ENCODE measurements at regions not wholly inside any gene's neighbourhood (a gene's known extent, or its start where the extent isn't known, plus 50 kb on each side); places are given as distances from the start of the nearest gene placed in this dataset.

DNA sequence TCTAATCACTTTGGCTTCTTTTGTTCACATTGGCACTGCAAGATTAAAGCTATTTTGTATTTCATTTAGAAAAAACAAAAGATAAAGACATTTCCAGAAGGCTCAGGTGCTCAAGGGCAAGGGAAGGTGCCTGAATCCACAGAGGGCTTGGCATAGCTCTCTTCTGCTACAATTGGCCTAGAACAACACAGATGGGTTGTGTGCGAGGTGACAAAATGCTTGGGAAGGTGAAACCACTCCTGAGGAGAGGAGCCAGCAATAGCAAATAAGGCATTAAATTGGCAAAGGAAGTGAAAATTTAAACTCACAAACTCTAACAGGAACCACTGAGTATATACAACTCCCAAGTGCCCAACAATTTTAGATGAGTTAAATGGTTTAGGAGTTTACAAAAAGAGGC lies 1290.4 kb upstream of the CHAC2 start:
- H3K4me1 ChIP-seq (ENCODE audit: control insufficient read depth in 2 of 2, insufficient read depth in 1 of 2, low read depth in 1 of 2, low read length in 2 of 2) = no peaks in the 10 kb centered on the region
- no peak overlapping the region for H3K23ac ChIP-seq (ENCODE audit: low read depth, low read length, poor library complexity)
- H2BK12ac ChIP-seq (ENCODE audit: low read length) = no peak overlapping the region
- no peak overlapping the region for H4K8ac ChIP-seq (ENCODE audit: low read depth, low read length)
- peaks cover 0 to 2% of the 10 kb centered on the region in 2 donors for H3K9me3 ChIP-seq (replicated peaks in 1 of 2; ENCODE audit: control insufficient read depth in 2 of 2, insufficient read depth in 1 of 2, low read depth in 1 of 2, low read length in 2 of 2)
- no peak overlapping the region for H2AK5ac ChIP-seq (ENCODE audit: low read depth, low read length)
- no peak overlapping the region for H2BK5ac ChIP-seq (ENCODE audit: low read length)
- H3K4me3 ChIP-seq (ENCODE audit: low read length in 2 of 2) = no peak overlapping the region
- H4K91ac ChIP-seq (ENCODE audit: low read depth, low read length, poor library complexity) = no peak overlapping the region
- H2BK15ac ChIP-seq (ENCODE audit: low read length) = no peak overlapping the region
- H3K18ac ChIP-seq (ENCODE audit: low read length) = no peak overlapping the region
- H2AFZ ChIP-seq (ENCODE audit: low read length) = no peak overlapping the region
- no peaks in the 10 kb centered on the region for H3K27me3 ChIP-seq (ENCODE audit: control insufficient read depth in 3 of 3, insufficient read depth in 3 of 3, low read depth in 1 of 3, low read length in 3 of 3)
- no peak overlapping the region for H3K27ac ChIP-seq (replicated peaks; ENCODE audit: low read length)
- no peaks in the 10 kb centered on the region for H3K79me1 ChIP-seq (ENCODE audit: low read depth, low read length)
- no peak overlapping the region for H3K14ac ChIP-seq (ENCODE audit: low read length)
- WGBS, 2 donors (ENCODE audit: extremely low coverage in 2 of 2, insufficient read length in 2 of 2, insufficient replicate concordance in 1 of 2) = no CpG with 5 or more reads among the region's 1 CpG
- H3K4me2 ChIP-seq (ENCODE audit: insufficient read depth, low read length, poor library complexity, severe bottlenecking) = no peak overlapping the region
- no peak overlapping the region for H3K4ac ChIP-seq (ENCODE audit: low read length)
- H2BK120ac ChIP-seq (ENCODE audit: low read depth, low read length) = no peak overlapping the region
- no peak for DNase-seq (ENCODE audit: low spot score)
- no peaks in the 10 kb centered on the region for H3K36me3 ChIP-seq (replicated peaks in 1 of 2; ENCODE audit: control insufficient read depth in 2 of 2, insufficient read depth in 2 of 2, low read length in 2 of 2)
- no peak overlapping the region for H3K9ac ChIP-seq (ENCODE audit: low read depth, low read length, poor library complexity)

GRCh38 chr2:52475590-52475989 lies 1292.0 kb upstream of the CHAC2 start:
- no peak overlapping the region for H2BK15ac ChIP-seq (ENCODE audit: low read length)
- no peak overlapping the region for H2BK5ac ChIP-seq (ENCODE audit: low read length)
- H3K18ac ChIP-seq (ENCODE audit: low read length) = no peak overlapping the region
- H2AFZ ChIP-seq (ENCODE audit: low read length) = no peak overlapping the region
- H3K79me1 ChIP-seq (ENCODE audit: low read depth, low read length) = no peaks in the 10 kb centered on the region
- H3K27ac ChIP-seq (replicated peaks; ENCODE audit: low read length) = no peak overlapping the region
- H3K14ac ChIP-seq (ENCODE audit: low read length) = no peak overlapping the region
- no peak overlapping the region for H3K4me2 ChIP-seq (ENCODE audit: insufficient read depth, low read length, poor library complexity, severe bottlenecking)
- H3K9ac ChIP-seq (ENCODE audit: low read depth, low read length, poor library complexity) = no peak overlapping the region
- no peaks in the 10 kb centered on the region for H3K36me3 ChIP-seq (replicated peaks in 1 of 2; ENCODE audit: control insufficient read depth in 2 of 2, insufficient read depth in 2 of 2, low read length in 2 of 2)
- no CpG with 5 or more reads among the region's 1 CpG for WGBS, 2 donors (ENCODE audit: extremely low coverage in 2 of 2, insufficient read length in 2 of 2, insufficient replicate concordance in 1 of 2)
- H4K91ac ChIP-seq (ENCODE audit: low read depth, low read length, poor library complexity) = no peak overlapping the region
- no peaks in the 10 kb centered on the region for H3K27me3 ChIP-seq (ENCODE audit: control insufficient read depth in 3 of 3, insufficient read depth in 3 of 3, low read depth in 1 of 3, low read length in 3 of 3)
- no peak for DNase-seq (ENCODE audit: low spot score)
- no peak overlapping the region for H3K4me3 ChIP-seq (ENCODE audit: low read length in 2 of 2)
- no peak overlapping the region for H3K4ac ChIP-seq (ENCODE audit: low read length)
- H3K9me3 ChIP-seq (replicated peaks in 1 of 2; ENCODE audit: control insufficient read depth in 2 of 2, insufficient read depth in 1 of 2, low read depth in 1 of 2, low read length in 2 of 2) = peaks cover 0 to 3% of the 10 kb centered on the region in 2 donors
- no peak overlapping the region for H2BK12ac ChIP-seq (ENCODE audit: low read length)
- no peaks in the 10 kb centered on the region for H3K4me1 ChIP-seq (ENCODE audit: control insufficient read depth in 2 of 2, insufficient read depth in 1 of 2, low read depth in 1 of 2, low read length in 2 of 2)
- no peak overlapping the region for H4K8ac ChIP-seq (ENCODE audit: low read depth, low read length)
- H2AK5ac ChIP-seq (ENCODE audit: low read depth, low read length) = no peak overlapping the region
- no peak overlapping the region for H2BK120ac ChIP-seq (ENCODE audit: low read depth, low read length)
- no peak overlapping the region for H3K23ac ChIP-seq (ENCODE audit: low read depth, low read length, poor library complexity)

DNA sequence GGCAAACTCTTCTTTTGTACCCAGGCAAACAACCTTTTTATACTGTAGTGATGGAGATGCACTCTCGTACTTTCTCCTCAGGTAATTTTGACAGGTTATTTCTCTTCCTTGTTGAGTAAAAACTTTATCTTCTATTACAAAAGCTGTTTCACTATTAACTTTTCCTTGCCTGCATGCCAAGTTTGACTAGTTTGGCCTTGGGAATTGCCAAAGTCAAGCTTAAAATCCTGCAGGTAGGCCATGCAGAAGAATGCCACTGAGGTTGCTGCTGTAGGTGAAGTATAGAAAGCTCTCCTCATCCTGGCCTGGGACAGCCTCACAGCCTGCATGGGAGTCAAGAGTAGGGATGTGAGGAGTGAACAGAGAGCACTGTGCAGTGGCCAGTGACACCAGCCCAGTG lies 1293.5 kb upstream of the CHAC2 start:
- Histone ChIP-seq H2BK5ac (ENCODE audit: low read length) (no peak overlapping the region), H3K14ac (ENCODE audit: low read length) (no peak overlapping the region), H4K8ac (ENCODE audit: low read depth, low read length) (no peak overlapping the region), H2AFZ (ENCODE audit: low read length) (no peak overlapping the region), H3K9me3 (replicated peaks in 1 of 2; ENCODE audit: control insufficient read depth in 2 of 2, insufficient read depth in 1 of 2, low read depth in 1 of 2, low read length in 2 of 2) (peaks cover 0 to 3% of the 10 kb centered on the region in 2 donors), H2AK5ac (ENCODE audit: low read depth, low read length) (no peak overlapping the region), H3K4ac (ENCODE audit: low read length) (no peak overlapping the region), H3K9ac (ENCODE audit: low read depth, low read length, poor library complexity) (no peak overlapping the region), H3K18ac (ENCODE audit: low read length) (peak overlapping the region; percentile 93), H4K91ac (ENCODE audit: low read depth, low read length, poor library complexity) (no peak overlapping the region), H3K4me2 (ENCODE audit: insufficient read depth, low read length, poor library complexity, severe bottlenecking) (no peak overlapping the region), H3K36me3 (replicated peaks in 1 of 2; ENCODE audit: control insufficient read depth in 2 of 2, insufficient read depth in 2 of 2, low read length in 2 of 2) (no peaks in the 10 kb centered on the region), H2BK120ac (ENCODE audit: low read depth, low read length) (no peak overlapping the region), H3K27me3 (ENCODE audit: control insufficient read depth in 3 of 3, insufficient read depth in 3 of 3, low read depth in 1 of 3, low read length in 3 of 3) (no peaks in the 10 kb centered on the region), H3K23ac (ENCODE audit: low read depth, low read length, poor library complexity) (no peak overlapping the region), H3K79me1 (ENCODE audit: low read depth, low read length) (no peaks in the 10 kb centered on the region), H3K27ac (replicated peaks; ENCODE audit: low read length) (no peak overlapping the region), H2BK15ac (ENCODE audit: low read length) (no peak overlapping the region), H2BK12ac (ENCODE audit: low read length) (no peak overlapping the region), H3K4me1 (ENCODE audit: control insufficient read depth in 2 of 2, insufficient read depth in 1 of 2, low read depth in 1 of 2, low read length in 2 of 2) (no peaks in the 10 kb centered on the region), H3K4me3 (ENCODE audit: low read length in 2 of 2) (no peak overlapping the region)
- WGBS, 2 donors (ENCODE audit: extremely low coverage in 2 of 2, insufficient read length in 2 of 2, insufficient replicate concordance in 1 of 2) = no CpG with 5 or more reads among the region's 1 CpG
- DNase-seq (ENCODE audit: low spot score) = no peak

DNA sequence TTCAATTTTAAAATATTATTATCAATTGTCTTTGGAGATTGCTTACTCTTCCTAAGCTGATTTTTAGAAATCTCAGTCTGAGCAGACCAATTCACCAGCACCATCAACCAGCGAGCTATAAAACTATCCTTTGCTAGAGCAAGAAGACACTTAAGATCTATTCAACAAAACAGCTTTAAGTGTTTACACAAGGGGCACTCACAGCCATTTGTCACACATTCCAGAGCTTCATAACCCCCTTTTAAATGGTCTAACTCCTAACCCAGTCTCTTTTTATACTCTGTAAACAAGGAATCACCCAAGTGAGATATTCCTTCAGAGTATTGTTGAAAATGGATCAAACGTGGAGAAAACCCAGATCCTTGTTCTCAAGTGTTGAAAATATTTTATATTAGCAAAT lies 1294.1 kb upstream of the CHAC2 start:
- no peak overlapping the region for H3K4me3 ChIP-seq (ENCODE audit: low read length in 2 of 2)
- H2BK5ac ChIP-seq (ENCODE audit: low read length) = no peak overlapping the region
- no peak overlapping the region for H2BK12ac ChIP-seq (ENCODE audit: low read length)
- no peak overlapping the region for H3K14ac ChIP-seq (ENCODE audit: low read length)
- H4K8ac ChIP-seq (ENCODE audit: low read depth, low read length) = no peak overlapping the region
- H3K27me3 ChIP-seq (ENCODE audit: control insufficient read depth in 3 of 3, insufficient read depth in 3 of 3, low read depth in 1 of 3, low read length in 3 of 3) = no peaks in the 10 kb centered on the region
- no peak overlapping the region for H2AFZ ChIP-seq (ENCODE audit: low read length)
- H2AK5ac ChIP-seq (ENCODE audit: low read depth, low read length) = no peak overlapping the region
- no peak for DNase-seq (ENCODE audit: low spot score)
- no peak overlapping the region for H3K9ac ChIP-seq (ENCODE audit: low read depth, low read length, poor library complexity)
- WGBS, 2 donors (ENCODE audit: extremely low coverage in 2 of 2, insufficient read length in 2 of 2, insufficient replicate concordance in 1 of 2) = no CpG with 5 or more reads among the region's 2 CpGs
- H2BK15ac ChIP-seq (ENCODE audit: low read length) = no peak overlapping the region
- H3K79me1 ChIP-seq (ENCODE audit: low read depth, low read length) = no peaks in the 10 kb centered on the region
- no peak overlapping the region for H3K27ac ChIP-seq (replicated peaks; ENCODE audit: low read length)
- no peak overlapping the region for H3K18ac ChIP-seq (ENCODE audit: low read length)
- H3K23ac ChIP-seq (ENCODE audit: low read depth, low read length, poor library complexity) = no peak overlapping the region
- no peaks in the 10 kb centered on the region for H3K36me3 ChIP-seq (replicated peaks in 1 of 2; ENCODE audit: control insufficient read depth in 2 of 2, insufficient read depth in 2 of 2, low read length in 2 of 2)
- H2BK120ac ChIP-seq (ENCODE audit: low read depth, low read length) = no peak overlapping the region
- H4K91ac ChIP-seq (ENCODE audit: low read depth, low read length, poor library complexity) = no peak overlapping the region
- no peak overlapping the region for H3K4ac ChIP-seq (ENCODE audit: low read length)
- H3K4me2 ChIP-seq (ENCODE audit: insufficient read depth, low read length, poor library complexity, severe bottlenecking) = no peak overlapping the region
- no peaks in the 10 kb centered on the region for H3K4me1 ChIP-seq (ENCODE audit: control insufficient read depth in 2 of 2, insufficient read depth in 1 of 2, low read depth in 1 of 2, low read length in 2 of 2)
- H3K9me3 ChIP-seq (replicated peaks in 1 of 2; ENCODE audit: control insufficient read depth in 2 of 2, insufficient read depth in 1 of 2, low read depth in 1 of 2, low read length in 2 of 2) = peaks cover 0 to 3% of the 10 kb centered on the region in 2 donors

Data from neuronal stem cell (in vitro differentiated cells).